ENCODE measurements at regions not wholly inside any gene's neighbourhood (a gene's known extent, or its start where the extent isn't known, plus 50 kb on each side); places are given as distances from the start of the nearest gene placed in this dataset.

DNA sequence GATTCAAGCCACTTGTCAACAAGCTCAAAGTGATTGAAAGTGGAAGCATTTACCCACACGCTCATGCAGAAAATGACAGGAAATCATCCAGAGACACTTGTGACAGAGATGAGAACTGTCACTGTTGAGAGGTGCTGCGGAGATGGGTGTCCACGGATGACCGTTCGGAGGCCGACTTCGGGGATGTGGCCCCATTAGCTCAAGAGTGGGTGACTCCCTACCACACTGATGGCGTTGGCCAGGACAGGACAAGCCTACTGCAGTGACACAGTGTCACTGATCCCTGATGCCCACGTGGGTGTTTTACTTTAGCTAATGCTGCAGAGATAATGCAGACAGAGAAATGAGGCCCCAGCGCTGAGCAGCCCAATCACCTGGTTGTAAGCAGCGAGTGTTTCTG lies 81.5 kb upstream of the YWHAQ start:
- Histone ChIP-seq H3K27ac (ENCODE audit: low read length) (no peak overlapping the region), H3K36me3 (ENCODE audit: control insufficient read depth, insufficient read depth, low read length) (no peaks in the 10 kb centered on the region), H3K4me3 (ENCODE audit: low read depth in 2 of 2, low read length in 2 of 2) (no peak overlapping the region), H3K4me1 (ENCODE audit: control insufficient read depth, insufficient read depth, low read length) (no peaks in the 10 kb centered on the region), H3K9me3 (ENCODE audit: control insufficient read depth, insufficient read depth, low read depth, low read length) (no peaks in the 10 kb centered on the region), H3K27me3 (ENCODE audit: control insufficient read depth, insufficient read depth, low read length) (no peaks in the 10 kb centered on the region)
- in situ Hi-C loops (cut with HindIII; ENCODE audit: low pct_unique_long_range_greater_than_20kb, low sequenced_read_pairs) (no loop called here), intact Hi-C loops (cut with micrococcal nuclease; ENCODE audit: unreplicated experiment) (no loop called here)
- CTCF ChIA-PET = no interaction called here
- no TSS peak for BruUV-seq (replicated peaks)
- ATAC-seq (no peak), DNase-seq (ENCODE audit: low read depth, low spot score) (no peak)
- POLR2A ChIA-PET = no interaction called here
- TF ChIP-seq, protein P1, sequence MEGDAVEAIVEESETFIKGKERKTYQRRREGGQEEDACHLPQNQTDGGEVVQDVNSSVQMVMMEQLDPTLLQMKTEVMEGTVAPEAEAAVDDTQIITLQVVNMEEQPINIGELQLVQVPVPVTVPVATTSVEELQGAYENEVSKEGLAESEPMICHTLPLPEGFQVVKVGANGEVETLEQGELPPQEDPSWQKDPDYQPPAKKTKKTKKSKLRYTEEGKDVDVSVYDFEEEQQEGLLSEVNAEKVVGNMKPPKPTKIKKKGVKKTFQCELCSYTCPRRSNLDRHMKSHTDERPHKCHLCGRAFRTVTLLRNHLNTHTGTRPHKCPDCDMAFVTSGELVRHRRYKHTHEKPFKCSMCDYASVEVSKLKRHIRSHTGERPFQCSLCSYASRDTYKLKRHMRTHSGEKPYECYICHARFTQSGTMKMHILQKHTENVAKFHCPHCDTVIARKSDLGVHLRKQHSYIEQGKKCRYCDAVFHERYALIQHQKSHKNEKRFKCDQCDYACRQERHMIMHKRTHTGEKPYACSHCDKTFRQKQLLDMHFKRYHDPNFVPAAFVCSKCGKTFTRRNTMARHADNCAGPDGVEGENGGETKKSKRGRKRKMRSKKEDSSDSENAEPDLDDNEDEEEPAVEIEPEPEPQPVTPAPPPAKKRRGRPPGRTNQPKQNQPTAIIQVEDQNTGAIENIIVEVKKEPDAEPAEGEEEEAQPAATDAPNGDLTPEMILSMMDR (IDR thresholded peaks at IDR 0.05) = no peak
- TF ChIP-seq TCF7L2 (IDR thresholded peaks at IDR 0.05; ENCODE audit: low read depth, low read length) = no peak
- TF ChIP-seq, protein P2, sequence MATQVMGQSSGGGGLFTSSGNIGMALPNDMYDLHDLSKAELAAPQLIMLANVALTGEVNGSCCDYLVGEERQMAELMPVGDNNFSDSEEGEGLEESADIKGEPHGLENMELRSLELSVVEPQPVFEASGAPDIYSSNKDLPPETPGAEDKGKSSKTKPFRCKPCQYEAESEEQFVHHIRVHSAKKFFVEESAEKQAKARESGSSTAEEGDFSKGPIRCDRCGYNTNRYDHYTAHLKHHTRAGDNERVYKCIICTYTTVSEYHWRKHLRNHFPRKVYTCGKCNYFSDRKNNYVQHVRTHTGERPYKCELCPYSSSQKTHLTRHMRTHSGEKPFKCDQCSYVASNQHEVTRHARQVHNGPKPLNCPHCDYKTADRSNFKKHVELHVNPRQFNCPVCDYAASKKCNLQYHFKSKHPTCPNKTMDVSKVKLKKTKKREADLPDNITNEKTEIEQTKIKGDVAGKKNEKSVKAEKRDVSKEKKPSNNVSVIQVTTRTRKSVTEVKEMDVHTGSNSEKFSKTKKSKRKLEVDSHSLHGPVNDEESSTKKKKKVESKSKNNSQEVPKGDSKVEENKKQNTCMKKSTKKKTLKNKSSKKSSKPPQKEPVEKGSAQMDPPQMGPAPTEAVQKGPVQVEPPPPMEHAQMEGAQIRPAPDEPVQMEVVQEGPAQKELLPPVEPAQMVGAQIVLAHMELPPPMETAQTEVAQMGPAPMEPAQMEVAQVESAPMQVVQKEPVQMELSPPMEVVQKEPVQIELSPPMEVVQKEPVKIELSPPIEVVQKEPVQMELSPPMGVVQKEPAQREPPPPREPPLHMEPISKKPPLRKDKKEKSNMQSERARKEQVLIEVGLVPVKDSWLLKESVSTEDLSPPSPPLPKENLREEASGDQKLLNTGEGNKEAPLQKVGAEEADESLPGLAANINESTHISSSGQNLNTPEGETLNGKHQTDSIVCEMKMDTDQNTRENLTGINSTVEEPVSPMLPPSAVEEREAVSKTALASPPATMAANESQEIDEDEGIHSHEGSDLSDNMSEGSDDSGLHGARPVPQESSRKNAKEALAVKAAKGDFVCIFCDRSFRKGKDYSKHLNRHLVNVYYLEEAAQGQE (IDR thresholded peaks at IDR 0.05; ENCODE audit: insufficient read depth in 1 of 2, low read depth in 2 of 2, low read length in 1 of 2) = no peak
- no peak for TF ChIP-seq SIN3A (IDR thresholded peaks at IDR 0.05; ENCODE audit: borderline replicate concordance, insufficient read depth, low read depth, low read length)
- TF ChIP-seq POLR2AphosphoS5 (IDR thresholded peaks at IDR 0.05; ENCODE audit: low read depth, low read length) = no peak

DNA sequence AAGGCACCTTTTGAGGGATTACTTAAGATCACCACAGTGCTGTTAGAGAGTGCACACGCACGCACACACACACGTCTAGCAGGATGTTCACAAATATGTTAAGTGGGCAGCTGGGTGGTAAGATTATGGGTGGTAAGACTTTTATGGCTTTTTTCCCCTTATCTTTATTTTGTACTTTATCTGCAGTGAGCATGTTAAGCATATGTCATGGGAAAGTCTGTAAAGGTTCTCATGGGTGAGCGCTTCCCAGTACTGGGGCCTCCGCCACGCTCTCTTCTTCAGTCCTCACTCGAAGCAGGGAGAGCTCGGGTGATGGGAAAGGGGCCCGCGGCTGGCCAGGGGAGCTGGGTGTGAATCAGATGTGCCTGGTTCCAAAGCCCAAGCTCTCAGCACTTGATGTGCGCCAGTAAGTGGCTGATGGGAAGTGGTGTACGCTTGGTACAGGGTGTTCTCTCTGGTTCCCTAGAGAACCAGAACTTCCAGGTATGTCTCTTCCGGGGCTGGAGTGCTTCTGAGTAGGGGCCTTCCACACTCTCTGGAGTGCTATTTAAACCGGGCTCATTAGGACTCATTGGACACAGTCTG lies 83.9 kb upstream of the YWHAQ start:
- intact Hi-C loops (cut with micrococcal nuclease; ENCODE audit: unreplicated experiment) (no loop called here), in situ Hi-C loops (cut with HindIII; ENCODE audit: low pct_unique_long_range_greater_than_20kb, low sequenced_read_pairs) (no loop called here)
- DNase-seq (ENCODE audit: low read depth, low spot score) (no peak), ATAC-seq (no peak)
- Histone ChIP-seq H3K27ac (ENCODE audit: low read length) (no peak overlapping the region), H3K36me3 (ENCODE audit: control insufficient read depth, insufficient read depth, low read length) (no peaks in the 10 kb centered on the region), H3K27me3 (ENCODE audit: control insufficient read depth, insufficient read depth, low read length) (no peaks in the 10 kb centered on the region), H3K4me3 (ENCODE audit: low read depth in 2 of 2, low read length in 2 of 2) (no peak overlapping the region), H3K9me3 (ENCODE audit: control insufficient read depth, insufficient read depth, low read depth, low read length) (no peaks in the 10 kb centered on the region), H3K4me1 (ENCODE audit: control insufficient read depth, insufficient read depth, low read length) (no peaks in the 10 kb centered on the region)
- no TSS peak for BruUV-seq (replicated peaks)
- TF ChIP-seq SIN3A (IDR thresholded peaks at IDR 0.05; ENCODE audit: borderline replicate concordance, insufficient read depth, low read depth, low read length) = no peak
- no peak for TF ChIP-seq POLR2AphosphoS5 (IDR thresholded peaks at IDR 0.05; ENCODE audit: low read depth, low read length)
- no peak for TF ChIP-seq TCF7L2 (IDR thresholded peaks at IDR 0.05; ENCODE audit: low read depth, low read length)
- TF ChIP-seq, protein P2 (IDR thresholded peaks at IDR 0.05; ENCODE audit: insufficient read depth in 1 of 2, low read depth in 2 of 2, low read length in 1 of 2) = no peak
- TF ChIP-seq, protein P1 (IDR thresholded peaks at IDR 0.05) = no peak
- ChIA-PET CTCF (no interaction called here), POLR2A (interaction anchor here (0.6 kb wide), 2 partner anchors 14 to 85 kb away, joined by 3 to 5 read pairs; no protein-coding TSS in a partner anchor)

All from Panc1 (cell line).